PFSK-1 (cell line): ENCODE measurements at regions not wholly inside any gene's neighbourhood (a gene's known extent, or its start where the extent isn't known, plus 50 kb on each side); places are given as distances from the start of the nearest gene placed in this dataset.

Experiments
- SIN3A ChIP-seq: IDR thresholded peaks from 2 replicates; pipeline ENCODE4 v1.6.1; 2012; ENCODE audit warnings: mild to moderate bottlenecking, low read length, moderate library complexity, borderline replicate concordance; ENCODE audit not compliant: insufficient read depth
- TAF1 ChIP-seq: IDR thresholded peaks from 2 replicates; pipeline ENCODE4 v1.6.1; 2012; ENCODE audit warnings: low read length, control low read depth, borderline replicate concordance; ENCODE audit not compliant: insufficient read depth

DNA sequence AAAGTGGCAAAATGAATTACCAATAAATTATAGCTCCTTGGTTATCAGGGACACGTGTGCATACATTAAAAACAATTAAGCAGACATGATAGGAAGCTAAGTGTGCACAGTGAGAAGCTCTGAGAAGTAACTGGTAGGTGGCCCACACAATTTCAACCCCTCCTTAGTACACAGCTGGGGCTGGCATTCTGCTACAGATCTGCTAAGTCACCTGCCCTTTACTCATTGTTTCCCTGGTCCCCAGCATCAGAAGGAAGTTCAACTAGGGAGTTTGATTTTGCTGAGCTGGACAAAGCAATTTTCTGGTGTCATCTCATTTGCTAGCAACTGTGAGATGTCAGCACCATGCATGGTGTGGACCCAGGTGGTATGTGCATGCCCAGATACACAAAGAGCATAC is 424.1 kb upstream of the NPVF start:
- TF ChIP-seq SIN3A (no peak), TAF1 (no peak)
